Body of pancreas (tissue), 4 donors: ENCODE measurements at regions not wholly inside any gene's neighbourhood (a gene's known extent, or its start where the extent isn't known, plus 50 kb on each side); places are given as distances from the start of the nearest gene placed in this dataset.

Experiments used
- ATAC-seq: fragments of 150-250 bp; one replicate; pipeline ENCODE4 v1.9.1; 2016
- DNase-seq, 4 donors: peaks; one replicate each; pipeline ENCODE4 v3.0.0-alpha.2; 2019
- H3K27ac ChIP-seq, 4 donors: fragments of 200-600 bp; sonication (generic); 1 replicate in 3 of 4; 2 replicates in 1 of 4; pipeline versions ENCODE4 v1.5.1 to v1.6.1; 2016 to 2019; ENCODE audit warnings: mild to moderate bottlenecking in 1 of 4, mixed read lengths in 1 of 4, moderate library complexity in 1 of 4
- H3K27me3 ChIP-seq, 2 donors: fragments of 200-600 bp; sonication (generic); one replicate each; pipeline ENCODE4 v1.6.0; 2016; ENCODE audit warnings: mild to moderate bottlenecking in 1 of 2
- H3K36me3 ChIP-seq, 2 donors: fragments of 200-600 bp; sonication (generic); replicated peaks in 1 of 2; 2 replicates each; pipeline ENCODE4 v1.5.1; 2016; ENCODE audit warnings: low read depth in 2 of 2; ENCODE audit not compliant: insufficient read depth in 1 of 2
- H3K4me1 ChIP-seq: fragments of 200-600 bp; sonication (generic); one replicate; pipeline ENCODE4 v1.6.0; 2016
- H3K4me3 ChIP-seq, 2 donors: fragments of 200-600 bp; sonication (generic); 1 replicate in 1 of 2; 2 replicates in 1 of 2; pipeline ENCODE4 v1.5.1; 2016 to 2019
- H3K9me3 ChIP-seq, 3 donors: fragments of 200-600 bp; sonication (generic); 1 replicate in 2 of 3; 2 replicates in 1 of 3; pipeline ENCODE4 v1.5.1; 2016
- CTCF ChIP-seq, 7 experiments: fragments of 450-650 bp in 4 of 7; fragments of 200-600 bp in 3 of 7; sonication (generic) in 3 of 7; IDR thresholded peaks; one replicate each; pipeline ENCODE4 v1.5.1; 2016 to 2019; ENCODE audit warnings: antibody characterized with exemption in 7 of 7
- POLR2A ChIP-seq, 3 donors: fragments of 450-650 bp; IDR thresholded peaks; one replicate each; pipeline ENCODE4 v1.6.1; 2016; ENCODE audit warnings: antibody characterized with exemption in 3 of 3, mild to moderate bottlenecking in 2 of 3
- WGBS, 2 donors: methylation state at CpG; one replicate each; pipeline ENCODE4 v1.1.5; 2017; 5-methylcytosine and 5-hydroxymethylcytosine counted together
- intact Hi-C: fragments of 100-400 bp; cut with DNase I; formaldehyde crosslinking; loops from one replicate; pipeline ENCODE4 v1.15.1; 2023

GRCh38 chr10:61337741-61338140, 115.4 kb downstream of the TMEM26 start:
- DNase-seq, result no peak
- H3K27ac ChIP-seq, result no peak overlapping the region
- no peaks in the 10 kb centered on the region for H3K4me1 ChIP-seq
- no peak overlapping the region for H3K4me3 ChIP-seq
- no peak for ATAC-seq
- intact Hi-C loops, result no loop called here
- H3K9me3 ChIP-seq, result no peaks in the 10 kb centered on the region
- H3K36me3 ChIP-seq, result no peaks in the 10 kb centered on the region
- no peaks in the 10 kb centered on the region for H3K27me3 ChIP-seq
- TF ChIP-seq CTCF (IDR thresholded peaks at IDR 0.05) (no peak), POLR2A (IDR thresholded peaks at IDR 0.05) (no peak)
- WGBS, 2 donors, result 86 to 94% methylated on average over 3 of the region's 3 CpGs

GRCh38 chr10:61336831-61337230, 116.3 kb downstream of the TMEM26 start:
- TF ChIP-seq POLR2A (IDR thresholded peaks at IDR 0.05) (no peak), CTCF (IDR thresholded peaks at IDR 0.05) (no peak)
- WGBS, 2 donors, result 63 to 76% methylated on average over 4 of the region's 4 CpGs
- Histone ChIP-seq H3K4me1 (no peaks in the 10 kb centered on the region), H3K9me3 (no peaks in the 10 kb centered on the region), H3K27ac (no peak overlapping the region), H3K4me3 (no peak overlapping the region), H3K27me3 (no peaks in the 10 kb centered on the region), H3K36me3 (no peaks in the 10 kb centered on the region)
- intact Hi-C loops, result no loop called here
- ATAC-seq (no peak), DNase-seq (no peak)

GRCh38 chr10:61335359-61335758, 117.8 kb downstream of the TMEM26 start:
- no peak overlapping the region for H3K27ac ChIP-seq
- no peak for ATAC-seq
- intact Hi-C loops, result no loop called here
- TF ChIP-seq CTCF (IDR thresholded peaks at IDR 0.05) (no peak), POLR2A (IDR thresholded peaks at IDR 0.05) (no peak)
- no peaks in the 10 kb centered on the region for H3K27me3 ChIP-seq
- no peaks in the 10 kb centered on the region for H3K4me1 ChIP-seq
- no peak overlapping the region for H3K4me3 ChIP-seq
- H3K36me3 ChIP-seq, result no peaks in the 10 kb centered on the region
- DNase-seq, result no peak
- H3K9me3 ChIP-seq, result no peaks in the 10 kb centered on the region

GRCh38 chr10:61332581-61332980, 120.6 kb downstream of the TMEM26 start:
- 27 to 43% methylated on average over 4 of the region's 4 CpGs for whole genome bisulfite sequencing, 2 donors
- H3K36me3 ChIP-seq, result no peaks in the 10 kb centered on the region
- intact Hi-C loops, result no loop called here
- no peak overlapping the region for H3K27ac ChIP-seq
- no peaks in the 10 kb centered on the region for H3K9me3 ChIP-seq
- no peaks in the 10 kb centered on the region for H3K27me3 ChIP-seq
- TF ChIP-seq POLR2A (IDR thresholded peaks at IDR 0.05), result no peak
- no peak for TF ChIP-seq CTCF (IDR thresholded peaks at IDR 0.05)
- no peak overlapping the region for H3K4me3 ChIP-seq
- ATAC-seq (no peak), DNase-seq (peak in 1 of 4 donors; percentile 9)
- no peaks in the 10 kb centered on the region for H3K4me1 ChIP-seq

GRCh38 chr10:61330669-61331068, 122.5 kb downstream of the TMEM26 start:
- no peak overlapping the region for H3K4me3 ChIP-seq
- no peaks in the 10 kb centered on the region for H3K4me1 ChIP-seq
- no peaks in the 10 kb centered on the region for H3K27me3 ChIP-seq
- TF ChIP-seq CTCF (IDR thresholded peaks at IDR 0.05), result no peak
- no peak for TF ChIP-seq POLR2A (IDR thresholded peaks at IDR 0.05)
- no peak for DNase-seq
- H3K36me3 ChIP-seq, result no peaks in the 10 kb centered on the region
- 64 to 67% methylated on average over 3 of the region's 3 CpGs for WGBS, 2 donors
- no peak overlapping the region for H3K27ac ChIP-seq
- intact Hi-C loops, result no loop called here
- H3K9me3 ChIP-seq, result no peaks in the 10 kb centered on the region
- no peak for ATAC-seq
